ENCODE measurements at regions not wholly inside any gene's neighbourhood (a gene's known extent, or its start where the extent isn't known, plus 50 kb on each side); places are given as distances from the start of the nearest gene placed in this dataset.
"Not testable (repeated sequence)": the region's sequence is repeated elsewhere in the genome, so short reads cannot be mapped to it uniquely, and the experiment has no call there.

DNA sequence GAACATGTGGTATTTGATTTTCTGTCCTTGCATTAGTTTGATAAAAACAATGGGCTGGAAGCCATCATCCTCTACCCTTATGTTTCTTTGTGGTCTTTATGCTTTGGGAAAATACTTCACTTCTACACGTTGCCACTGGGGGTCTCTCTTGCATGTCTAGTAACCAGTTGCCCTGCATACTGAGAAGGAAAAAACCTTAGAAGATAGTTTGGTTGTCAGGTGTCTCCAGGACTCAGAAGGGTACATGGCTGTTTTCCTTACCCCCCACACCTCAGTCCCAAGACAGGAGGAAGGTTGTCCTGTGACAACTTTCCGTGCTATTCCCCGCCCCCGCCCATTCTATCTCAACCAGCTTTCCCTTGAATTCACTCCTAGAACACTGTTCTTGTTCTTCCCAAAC, 62.1 kb upstream of the LANCL3 start:
- DNase-seq, result peak in 1 of 42 donors; percentile 2
- intact Hi-C loops (cut with DNase I), result no loop called here

GRCh38 chrX:37516512-37516911, 54.9 kb upstream of the LANCL3 start:
- DNase-seq; intact Hi-C loops (cut with DNase I): not testable (repeated sequence)

DNA sequence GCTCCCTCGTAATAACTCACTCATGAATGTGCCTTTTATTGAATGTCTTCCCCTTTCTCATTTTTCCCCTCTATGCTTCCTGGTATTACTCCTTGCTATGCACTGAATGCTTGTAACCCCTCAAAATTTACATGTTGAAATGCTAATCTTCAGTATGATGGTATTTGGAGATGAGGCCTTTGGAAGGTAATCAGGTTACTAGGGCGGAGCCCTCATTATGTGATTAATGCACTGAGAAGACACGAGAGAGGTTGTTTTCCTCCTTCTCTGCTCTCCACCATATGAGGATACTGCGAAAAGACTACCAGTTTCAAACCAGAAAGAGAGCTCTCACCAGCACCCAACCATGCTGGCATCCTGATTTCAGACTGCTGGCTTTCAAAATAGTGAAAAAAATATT, 52.2 kb upstream of the LANCL3 start:
- intact Hi-C loops (cut with DNase I); DNase-seq: not testable (repeated sequence)

GRCh38 chrX:37520860-37521450, 50.5 kb upstream of the LANCL3 start:
- intact Hi-C loops (cut with DNase I), result not testable (repeated sequence)

More at GRCh38 chrX:37520860-37521450, 50.5 kb upstream of the LANCL3 start:
- peak in 1 of 42 donors; percentile 2 for DNase-seq
